HUDEP-2 (cell line): ENCODE measurements at regions not wholly inside any gene's neighbourhood (a gene's known extent, or its start where the extent isn't known, plus 50 kb on each side); places are given as distances from the start of the nearest gene placed in this dataset.
"Not testable (repeated sequence)": the region's sequence is repeated elsewhere in the genome, so short reads cannot be mapped to it uniquely, and the experiment has no call there.

Source experiments
- DNase-seq, 76 experiments: peaks; one replicate each; lab custom pipeline; 2025; ENCODE audit not compliant: unreplicated experiment in 76 of 76; lab: John Stamatoyannopoulos, UW

GRCh38 chr14:87734577-87735360 is 258.2 kb downstream of the GALC start:
- not testable (repeated sequence) for DNase-seq

- not testable (repeated sequence) for DNase-seq
Measured at GRCh38 chr14:87733115-87733514, 259.9 kb downstream of the GALC start.

GRCh38 chr14:87732562-87732961 is 260.4 kb downstream of the GALC start:
- no peak for DNase-seq

DNA sequence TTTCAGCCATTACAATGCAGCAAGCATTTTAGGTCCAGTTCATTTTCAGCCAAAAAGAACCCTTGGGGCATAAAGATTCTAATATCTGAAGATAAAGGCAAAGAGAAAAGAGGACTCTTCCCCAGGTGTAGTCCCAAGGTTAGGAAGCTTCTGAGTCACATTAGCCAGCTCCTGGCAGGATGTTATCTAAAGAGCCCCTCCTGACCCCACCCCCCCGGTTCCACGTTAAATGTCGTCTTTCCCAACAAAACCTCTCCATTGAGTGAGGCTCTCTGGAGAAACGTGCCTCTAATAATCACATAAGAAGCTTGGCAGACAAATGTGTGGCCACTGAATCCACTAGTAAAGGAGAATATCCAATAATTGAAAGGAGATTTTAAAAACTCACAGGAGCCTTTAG is 267.7 kb downstream of the GALC start:
- no peak for DNase-seq

DNA sequence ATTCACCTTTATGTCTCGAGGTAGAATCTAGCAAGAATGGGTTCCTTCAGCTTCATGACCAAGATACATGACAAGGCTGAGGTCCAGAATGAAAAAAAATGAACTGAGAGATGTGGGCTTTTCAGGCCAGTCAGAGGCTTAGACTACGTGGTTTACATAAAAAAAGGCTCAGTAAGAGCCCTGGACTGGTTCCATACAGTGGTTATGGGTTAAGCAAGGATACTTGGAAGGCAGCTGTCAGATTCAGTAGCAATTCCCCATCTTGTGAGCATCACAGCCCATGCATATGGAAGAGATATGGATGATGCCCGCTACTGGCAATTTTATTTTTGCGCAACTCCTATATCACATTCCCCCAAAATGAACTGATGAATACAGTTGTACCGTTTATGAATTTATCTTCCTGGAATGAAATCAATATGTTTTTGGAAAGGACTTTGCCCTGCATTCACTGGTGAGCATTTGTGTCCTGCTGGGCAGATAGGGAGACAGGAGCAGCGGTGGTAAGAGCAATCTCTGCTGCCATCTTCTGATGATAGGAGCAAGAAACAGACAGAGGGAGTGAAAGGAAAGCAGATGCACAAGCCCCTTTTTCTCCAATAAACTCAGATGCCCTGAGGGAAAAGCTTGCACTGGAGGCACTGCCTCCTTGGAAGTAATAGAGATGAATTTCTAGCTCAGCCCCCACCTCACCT is 280.4 kb downstream of the GALC start:
- no peak for DNase-seq

DNA sequence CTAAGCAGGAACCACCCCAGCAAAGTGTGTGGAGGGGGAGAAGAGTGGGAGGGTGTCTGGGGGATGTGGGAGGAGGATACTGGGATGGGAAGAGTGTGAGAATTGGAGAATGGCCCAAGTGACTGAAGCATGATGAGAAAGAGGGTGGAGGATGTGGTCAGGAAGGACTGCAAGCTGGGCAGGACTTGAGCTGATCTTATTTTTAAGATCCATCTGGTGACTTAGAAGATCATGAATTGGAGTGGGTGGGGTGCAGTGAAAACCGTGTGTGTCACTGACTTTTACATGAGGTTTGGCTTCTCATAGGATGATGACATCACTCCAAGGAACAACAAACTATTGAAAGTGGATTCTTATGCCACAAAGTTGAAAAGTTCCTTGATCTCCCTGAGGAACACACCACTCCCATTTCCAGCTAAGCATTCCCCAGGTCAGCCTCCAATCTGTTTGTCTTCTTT is 287.5 kb downstream of the GALC start:
- no peak for DNase-seq

GRCh38 chr14:87698481-87698880 is 294.5 kb downstream of the GALC start:
- DNase-seq: no peak

- no peak for DNase-seq
Measured at GRCh38 chr14:87696485-87696884, 296.5 kb downstream of the GALC start.

- DNase-seq: no peak
Measured at GRCh38 chr14:87691042-87691881, 301.7 kb downstream of the GALC start.

DNA sequence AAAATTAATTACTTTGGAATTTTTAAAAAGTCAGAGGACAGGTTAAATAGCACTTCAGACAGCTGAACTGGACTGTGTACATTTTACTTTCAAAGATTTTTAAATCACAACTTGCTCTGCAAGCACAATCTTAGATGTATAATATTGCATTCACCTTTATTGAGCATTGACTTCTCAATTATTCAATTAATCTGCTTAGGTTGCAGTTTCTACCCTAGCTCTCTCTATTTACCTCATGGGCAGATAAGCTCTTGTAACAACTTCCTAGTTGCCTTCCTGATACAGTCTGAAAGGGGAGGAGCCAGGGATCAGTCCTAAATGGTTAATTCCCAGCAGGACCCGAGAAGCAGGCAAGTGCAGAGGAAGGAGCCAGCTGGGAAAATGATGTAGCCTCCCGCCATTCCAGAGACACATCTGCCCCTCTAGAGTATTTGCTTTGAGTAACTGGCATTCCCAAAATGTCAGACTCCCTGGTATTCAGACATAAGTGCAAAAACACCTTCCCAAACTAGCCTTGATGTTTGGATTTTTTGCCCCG is 302.8 kb downstream of the GALC start:
- DNase-seq: no peak

DNA sequence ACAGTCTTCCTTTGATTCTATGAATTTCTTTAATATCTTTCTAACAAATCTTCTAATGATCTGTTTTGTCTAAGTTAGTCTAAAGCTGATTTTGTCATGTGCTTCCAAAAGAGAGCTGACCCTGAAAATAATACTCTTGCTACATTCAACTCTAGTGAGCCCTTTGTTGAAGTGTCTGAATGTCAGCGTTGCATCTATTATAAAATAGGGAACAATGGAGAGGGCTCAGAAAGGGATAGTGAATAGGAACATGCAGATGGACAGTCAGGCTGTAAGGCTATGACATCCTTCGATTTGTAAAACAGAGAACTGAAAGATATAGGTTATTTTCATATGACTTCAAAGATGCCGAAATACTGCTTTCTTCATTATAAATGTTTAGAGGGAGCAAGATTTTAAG is 304.5 kb downstream of the GALC start:
- DNase-seq: no peak

- no peak for DNase-seq
Measured at GRCh38 chr14:87687420-87687819, 305.6 kb downstream of the GALC start.

- DNase-seq: no peak
Measured at GRCh38 chr14:87686746-87687145, 306.2 kb downstream of the GALC start.

GRCh38 chr14:87679866-87680265 is 313.1 kb downstream of the GALC start:
- no peak for DNase-seq

DNA sequence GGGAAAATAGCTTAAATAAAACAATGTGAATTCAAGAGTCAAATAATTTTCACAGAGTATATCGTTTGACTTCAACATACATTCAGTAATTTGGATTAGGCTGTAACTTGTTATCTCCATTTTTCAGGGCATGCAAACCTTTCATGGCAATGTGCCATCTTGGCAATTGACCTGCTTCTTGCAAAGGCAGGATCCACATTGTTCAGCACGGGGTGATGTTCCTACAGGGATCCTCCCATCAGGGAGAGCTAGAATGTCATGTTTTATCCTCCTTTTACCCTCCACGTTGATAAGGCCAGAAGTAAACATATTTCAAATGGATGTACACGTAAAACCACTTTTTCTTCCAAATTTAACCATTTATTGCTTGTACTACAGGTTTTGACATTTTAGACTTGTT is 314.4 kb downstream of the GALC start:
- DNase-seq: no peak

GRCh38 chr14:87676814-87677437 is 316.1 kb downstream of the GALC start:
- no peak for DNase-seq

DNA sequence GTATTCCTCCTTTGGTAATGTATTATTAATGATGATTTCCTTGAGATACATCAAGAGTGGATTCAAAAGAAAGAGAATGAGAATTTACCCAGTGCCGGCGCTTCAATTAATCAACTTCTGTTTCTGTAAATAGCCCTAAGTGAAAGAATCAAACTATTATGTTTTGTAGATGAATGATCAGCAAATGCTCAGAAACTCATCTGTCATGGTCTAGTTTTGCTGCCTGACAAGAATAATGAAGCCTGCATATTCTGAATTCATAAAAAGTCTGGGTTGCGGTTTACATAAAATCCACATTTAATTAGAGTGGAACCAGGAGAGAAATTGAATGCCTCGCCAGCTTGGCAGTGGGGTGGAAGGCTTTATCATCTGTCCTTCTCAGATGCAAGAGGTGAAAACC is 325.3 kb downstream of the GALC start:
- DNase-seq: no peak

- DNase-seq: no peak
Measured at GRCh38 chr14:87656315-87656714, 336.7 kb downstream of the GALC start.

DNA sequence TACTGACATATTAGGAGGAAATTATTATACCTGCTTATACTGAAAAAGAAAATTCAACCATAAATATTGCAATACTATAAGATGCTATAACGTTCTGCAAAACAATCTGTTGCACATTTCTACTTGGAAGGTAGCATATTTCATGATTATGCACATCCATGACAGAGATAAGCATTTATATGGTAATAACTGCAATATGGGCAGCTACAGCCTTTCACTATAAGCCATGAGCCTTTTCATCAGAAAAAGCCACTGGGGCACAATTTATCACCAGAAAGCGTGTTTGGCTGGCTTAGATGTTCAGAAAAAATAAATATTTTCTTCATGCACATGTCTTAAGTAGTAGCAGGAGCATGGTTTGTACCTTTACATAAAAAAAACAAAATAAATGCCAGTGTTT is 340.7 kb downstream of the GALC start:
- no peak for DNase-seq

DNA sequence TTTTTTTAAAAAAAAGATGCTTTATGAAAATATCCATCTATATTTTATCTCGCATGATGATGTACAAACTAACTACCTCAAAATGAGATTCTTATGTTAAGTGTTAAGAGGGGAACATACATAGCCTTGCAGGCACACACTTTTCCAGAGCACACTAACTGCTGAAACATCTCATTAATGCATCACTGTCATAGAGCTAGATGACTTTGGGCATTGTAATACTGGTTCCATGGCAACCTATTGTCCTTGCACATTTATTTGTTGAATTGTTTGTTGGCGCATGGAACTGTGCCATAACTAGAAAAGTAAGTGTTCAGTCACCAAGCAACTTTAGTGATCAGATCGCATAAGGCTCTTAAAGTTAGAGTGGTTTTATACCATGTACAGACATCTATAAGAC is 348.3 kb downstream of the GALC start:
- DNase-seq: no peak

GRCh38 chr14:87643005-87643404 is 350.0 kb downstream of the GALC start:
- DNase-seq: no peak
